T1000 (cell line): ENCODE measurements at regions not wholly inside any gene's neighbourhood (a gene's known extent, or its start where the extent isn't known, plus 50 kb on each side); places are given as distances from the start of the nearest gene placed in this dataset.
"Not testable (repeated sequence)": the region's sequence is repeated elsewhere in the genome, so short reads cannot be mapped to it uniquely, and the experiment has no call there.

ENCODE experiments used
- DNase-seq: peaks from one replicate; lab custom pipeline; 2025; ENCODE audit warnings: mixed read lengths; lab: John Stamatoyannopoulos, UW

DNA sequence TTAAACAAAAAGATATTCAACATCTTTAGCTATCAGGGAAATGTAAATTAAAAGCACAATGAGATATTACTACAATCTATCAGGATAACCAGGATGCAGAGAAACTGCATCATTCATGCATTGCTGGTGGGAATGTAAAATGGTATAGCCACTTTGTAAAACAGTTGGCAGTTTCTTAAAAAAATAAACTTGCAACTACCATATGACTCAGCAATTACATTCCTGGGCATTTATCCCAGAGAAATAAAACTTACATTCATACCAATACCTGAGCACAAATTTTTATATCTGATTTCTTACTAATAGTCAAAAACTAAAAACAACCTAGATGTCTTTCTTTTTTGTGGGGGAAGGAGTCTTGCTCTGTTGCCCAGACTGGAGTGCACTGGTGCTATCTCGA lies 190.3 kb upstream of the TAB2 start:
- no peak for DNase-seq

DNA sequence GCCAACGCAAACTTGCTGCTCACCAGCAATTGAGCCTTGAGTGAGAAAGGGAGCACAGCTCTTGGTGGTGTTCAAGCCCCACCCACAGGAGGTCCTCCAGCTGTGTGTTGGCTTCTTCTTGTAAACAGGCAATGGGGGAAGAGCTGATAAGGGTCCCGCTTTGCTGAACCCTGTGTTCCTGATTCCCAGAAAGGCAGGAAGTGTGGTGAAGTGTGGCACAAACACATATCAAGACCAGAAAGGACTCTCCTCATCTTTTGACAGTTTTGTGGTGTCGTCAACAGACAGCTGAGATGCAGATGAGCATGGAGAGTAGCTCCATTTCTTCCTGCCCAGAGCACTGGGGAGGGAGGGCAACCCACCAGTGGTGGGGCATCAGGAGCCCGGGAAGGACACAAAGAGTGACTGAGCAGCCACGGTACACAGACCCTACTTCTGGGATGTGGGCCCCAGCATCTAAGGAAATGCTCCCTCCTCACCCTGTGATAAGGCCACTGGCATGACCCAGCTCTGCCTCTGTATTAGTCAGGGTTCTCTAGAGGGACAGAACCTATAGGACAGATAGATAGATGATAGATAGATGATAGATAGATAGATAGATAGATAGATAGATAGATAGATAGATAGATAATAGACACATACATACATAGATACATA lies 188.9 kb upstream of the TAB2 start:
- no peak for DNase-seq

DNA sequence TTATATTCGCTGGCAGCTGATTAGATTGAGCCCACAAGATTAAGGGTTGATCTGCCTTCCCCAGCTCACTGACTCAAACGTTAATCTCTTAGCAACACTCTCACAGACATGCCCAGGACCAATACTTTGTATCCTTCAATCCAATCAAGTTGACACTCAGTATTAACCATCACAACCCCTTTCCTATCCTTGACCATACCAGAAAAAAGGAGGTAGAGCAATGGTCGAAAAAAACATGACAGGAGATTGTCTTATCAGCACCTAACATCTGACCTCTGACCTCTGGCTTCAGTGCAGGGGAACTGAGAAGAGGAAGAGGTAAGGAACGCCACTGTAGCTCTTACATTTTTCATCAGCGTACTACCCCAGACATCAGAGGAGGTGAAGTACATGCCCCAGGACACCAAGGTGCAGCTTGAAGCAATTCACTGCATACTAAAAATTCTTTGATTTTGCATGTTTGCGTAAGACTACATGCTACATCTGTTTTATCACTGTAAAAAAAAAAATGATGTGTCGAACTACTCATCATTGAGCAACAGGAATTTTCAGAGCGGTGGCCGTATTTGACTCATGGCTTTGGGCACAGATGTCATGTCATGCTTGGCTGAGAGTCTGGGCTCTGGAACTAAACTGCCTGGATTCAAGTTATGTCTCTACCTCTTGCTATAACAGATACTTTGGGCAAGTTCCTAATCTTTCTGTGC lies 188.0 kb upstream of the TAB2 start:
- peak; percentile 50 for DNase-seq

DNA sequence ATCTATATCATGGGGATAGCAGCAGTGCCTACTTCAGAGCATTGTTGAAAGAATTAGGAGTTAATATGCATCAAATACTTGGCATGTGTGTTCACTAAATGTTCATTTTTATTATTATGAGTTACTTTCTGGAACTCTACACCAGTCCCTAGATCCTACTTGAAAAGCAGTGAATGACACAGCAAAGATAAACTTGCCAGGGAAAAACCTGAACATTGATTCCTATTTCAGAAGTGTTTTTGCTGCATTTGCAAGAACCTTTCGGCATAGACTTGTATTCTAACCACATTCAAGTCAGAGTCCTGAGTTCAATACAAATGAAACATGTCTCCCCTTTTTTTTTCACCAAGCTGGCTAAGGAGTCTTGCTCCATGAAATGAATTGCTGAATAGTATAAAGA lies 187.4 kb upstream of the TAB2 start:
- no peak for DNase-seq

DNA sequence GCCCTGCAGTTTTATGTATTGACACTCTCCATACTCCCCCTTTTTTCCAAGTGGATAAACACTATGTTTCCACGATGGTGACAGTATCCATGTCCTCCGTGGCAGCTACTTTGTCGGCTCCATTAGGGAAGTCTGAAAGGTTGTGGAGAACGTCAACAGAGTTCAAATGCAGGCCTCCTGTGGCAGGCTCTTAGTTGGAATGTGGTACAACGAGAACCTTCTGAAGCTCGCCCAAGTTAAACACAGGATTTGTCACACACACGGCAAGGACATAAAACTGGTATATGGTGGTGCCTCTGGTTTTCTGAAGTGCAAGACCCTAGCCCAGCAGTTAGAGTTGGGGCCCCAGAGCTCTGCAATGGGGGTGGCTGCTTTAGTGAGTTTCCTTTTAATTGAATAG lies 187.0 kb upstream of the TAB2 start:
- no peak for DNase-seq

DNA sequence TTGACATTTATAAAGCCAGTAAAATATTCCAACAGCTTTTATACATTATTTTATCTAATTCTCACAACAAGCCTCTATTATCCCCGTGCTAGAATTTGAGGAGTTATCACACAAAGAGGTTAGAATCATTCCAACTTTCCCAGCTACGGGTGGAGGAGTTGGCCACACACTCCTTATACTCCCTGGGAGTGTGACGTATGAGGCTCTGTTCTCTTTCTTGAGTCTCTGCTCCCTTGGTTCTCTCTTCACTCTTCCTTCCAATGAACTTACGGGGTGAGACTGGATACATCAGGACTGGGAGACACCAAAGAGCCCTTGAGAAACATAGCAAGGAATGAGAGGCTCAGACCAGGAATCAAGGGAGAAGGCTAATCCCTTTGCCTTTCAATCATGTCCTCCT lies 185.6 kb upstream of the TAB2 start:
- DNase-seq = no peak

DNA sequence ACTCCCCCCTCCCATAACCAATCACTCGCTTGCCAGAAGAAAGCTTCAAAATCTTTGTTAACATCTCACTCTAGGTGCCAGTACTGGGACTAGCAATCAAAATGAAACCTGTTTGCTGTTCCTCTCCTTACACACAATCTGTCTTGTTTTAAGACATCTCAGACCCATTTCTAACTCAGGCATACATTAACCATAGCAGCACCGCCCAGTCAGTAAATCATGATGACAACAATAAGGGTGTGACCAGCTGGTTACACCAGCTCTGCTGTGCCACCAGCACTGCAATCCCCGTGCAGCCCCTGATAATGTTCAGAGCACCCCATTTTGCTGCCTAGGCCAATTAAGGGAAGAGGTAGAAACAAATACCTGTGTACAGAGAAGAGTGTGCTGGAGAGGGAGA lies 185.2 kb upstream of the TAB2 start:
- no peak for DNase-seq

DNA sequence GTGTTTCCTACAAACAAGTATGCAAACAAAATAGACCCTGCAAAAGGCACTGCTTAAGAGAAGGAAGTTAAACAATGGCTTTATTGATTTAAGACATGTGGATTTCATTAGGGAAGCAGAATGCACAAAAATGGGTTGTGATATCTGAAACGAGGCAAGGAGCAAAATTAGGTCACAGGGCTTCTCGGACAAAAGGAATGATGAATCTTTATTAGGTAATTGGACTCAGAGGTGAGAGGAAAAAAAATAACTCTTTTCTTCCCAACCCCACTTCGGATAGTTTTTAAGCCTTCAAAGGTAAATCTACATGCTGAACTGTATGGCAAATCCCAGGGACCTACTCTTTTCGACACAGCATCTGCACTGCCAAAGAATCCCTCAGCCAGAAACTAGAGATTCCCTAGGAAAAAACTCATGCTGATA lies 183.0 kb upstream of the TAB2 start:
- no peak for DNase-seq

DNA sequence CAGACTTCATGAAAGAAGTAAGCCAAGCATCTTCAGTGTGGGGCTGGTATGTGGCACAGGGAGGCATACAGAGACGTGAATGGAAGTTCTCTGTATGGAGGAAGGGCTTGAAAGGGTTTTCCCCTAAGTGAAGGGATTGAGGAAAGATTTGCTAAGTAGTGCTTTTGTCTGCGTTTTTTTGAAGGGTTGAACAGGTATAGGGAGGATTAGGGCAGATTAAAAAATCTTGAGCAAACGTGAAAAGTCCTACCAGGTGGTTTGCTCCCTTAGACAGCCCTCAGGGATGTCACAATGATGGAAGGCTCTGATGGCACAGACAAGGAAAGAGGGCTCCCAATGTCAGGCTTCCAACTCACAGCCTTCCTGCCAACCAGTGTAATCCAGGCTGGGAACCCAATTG lies 181.7 kb upstream of the TAB2 start:
- DNase-seq = no peak

DNA sequence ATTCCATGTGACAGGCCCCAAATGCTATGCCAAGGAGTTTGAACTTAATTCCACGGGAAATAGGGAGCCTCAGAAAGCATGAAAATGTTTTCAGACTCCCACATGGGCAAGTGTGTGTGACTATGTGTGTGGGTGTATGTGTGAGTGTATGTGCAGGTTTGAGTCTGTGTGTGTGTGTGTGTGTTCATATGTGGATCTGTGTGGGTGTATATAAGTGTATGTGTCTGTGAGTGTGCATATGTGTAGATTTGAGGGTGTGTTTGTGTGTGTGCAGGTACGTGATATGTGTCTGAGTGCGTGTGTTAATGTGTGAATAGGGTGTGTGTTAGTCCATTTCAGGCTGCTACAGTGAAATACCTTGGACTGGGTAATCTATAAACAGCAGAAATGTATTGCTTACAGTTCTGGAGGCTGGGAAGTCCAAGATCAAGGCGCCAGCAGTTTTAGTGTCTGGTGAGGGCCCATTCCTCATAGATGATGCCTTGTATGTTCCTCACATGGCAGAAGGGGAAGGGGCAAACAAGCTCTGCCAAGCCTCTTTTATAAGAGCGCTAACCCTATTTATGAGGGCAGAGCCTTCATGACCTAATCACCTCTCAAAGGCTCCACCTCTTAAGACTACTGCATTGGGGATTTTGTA lies 181.1 kb upstream of the TAB2 start:
- DNase-seq = no peak

DNA sequence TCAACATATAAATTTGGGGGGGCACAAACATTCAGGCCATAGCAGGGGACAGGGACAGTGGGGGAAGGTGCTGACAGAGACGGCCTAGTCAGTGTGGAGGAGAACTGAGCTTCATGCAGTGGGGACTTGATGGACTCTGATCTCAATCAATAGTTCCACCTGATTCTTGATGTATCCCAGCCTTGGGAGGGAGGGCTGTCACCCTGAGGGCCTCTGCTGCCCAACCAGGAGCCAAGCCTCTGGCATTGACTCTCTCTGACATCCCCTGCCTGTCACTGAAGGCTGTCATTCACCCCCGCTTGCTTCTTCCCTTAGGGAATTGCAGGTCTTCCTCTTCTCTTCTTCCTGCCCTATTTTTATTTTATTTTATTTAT lies 180.6 kb upstream of the TAB2 start:
- DNase-seq = no peak

DNA sequence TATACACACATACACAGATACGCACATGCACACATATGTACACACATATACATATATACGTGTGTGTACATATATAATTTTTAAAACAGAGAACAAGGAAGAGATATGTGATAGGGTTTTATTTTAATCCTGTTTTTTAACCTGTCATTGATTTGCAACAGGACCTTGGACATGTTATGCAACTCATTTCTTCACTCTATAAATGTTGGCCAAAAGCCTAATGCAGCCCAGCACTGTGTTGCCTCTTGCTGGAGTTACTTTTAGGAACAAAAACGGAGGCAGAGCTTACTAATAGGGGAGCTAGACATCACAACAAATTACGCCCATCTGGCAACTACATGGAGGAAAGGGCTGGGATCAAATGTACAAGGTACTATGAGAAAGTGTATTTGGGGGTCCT lies 179.9 kb upstream of the TAB2 start:
- no peak for DNase-seq

DNA sequence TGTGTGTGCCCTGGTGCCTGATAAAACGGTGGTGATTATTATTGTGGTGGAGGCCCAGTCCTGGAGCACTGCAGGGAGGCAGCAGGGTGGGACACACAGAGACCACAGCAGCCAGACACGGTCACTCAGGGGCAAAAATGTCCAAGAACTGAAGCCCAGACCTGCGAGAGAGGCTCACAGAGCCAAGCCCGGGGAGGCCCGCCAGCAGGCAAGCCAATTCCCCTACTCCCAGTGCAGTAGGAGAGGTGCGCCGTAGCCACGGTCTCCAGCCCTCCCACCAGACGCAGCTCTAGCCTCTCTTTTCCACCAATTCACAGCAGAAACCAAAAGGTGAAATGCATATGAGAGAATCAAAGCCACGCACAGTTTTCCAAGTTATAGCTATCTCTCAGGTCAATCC lies 179.4 kb upstream of the TAB2 start:
- DNase-seq = no peak

DNA sequence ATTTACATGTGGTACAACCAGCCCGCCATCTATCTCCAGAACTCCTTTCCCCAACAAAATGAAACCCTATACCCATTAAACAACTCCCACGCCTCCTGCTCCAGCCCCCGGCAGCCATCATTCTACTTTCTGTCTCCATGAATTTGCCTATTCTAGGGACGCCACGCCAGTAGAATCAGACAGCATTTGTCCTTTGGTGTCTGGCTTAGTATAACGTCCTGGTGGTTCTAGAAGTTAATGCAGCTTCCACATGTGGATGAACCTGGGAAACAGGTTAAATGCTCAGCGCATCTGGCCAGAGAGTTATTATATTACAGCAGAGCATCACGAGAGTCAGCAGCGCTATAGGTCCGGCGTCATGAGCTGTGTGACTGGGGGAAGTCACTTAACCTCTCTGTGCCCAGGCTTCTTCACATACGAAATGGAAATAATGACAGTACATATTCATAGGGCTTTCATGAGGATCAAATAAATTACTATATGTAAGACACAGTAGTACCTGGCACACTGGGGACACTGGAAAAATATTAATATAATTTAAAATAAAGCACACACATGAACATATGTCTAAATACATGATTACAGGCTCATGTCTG lies 178.7 kb upstream of the TAB2 start:
- no peak for DNase-seq

DNA sequence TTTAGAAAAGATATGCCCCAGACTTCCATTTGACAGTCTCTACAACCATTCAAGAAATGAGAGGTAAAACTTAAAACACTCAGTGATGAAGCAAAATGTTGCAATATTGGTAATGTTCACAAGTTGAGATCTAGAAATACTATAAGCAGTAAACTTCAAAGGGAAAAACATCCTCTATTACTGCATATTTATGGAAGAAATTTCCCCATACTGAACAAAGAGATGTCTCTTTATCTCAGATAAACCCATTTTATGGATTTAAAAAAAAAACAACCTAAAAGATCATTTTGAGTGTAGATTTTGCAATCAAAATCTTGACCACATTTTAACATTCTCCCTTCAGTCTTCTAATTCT lies 177.8 kb upstream of the TAB2 start:
- DNase-seq = no peak

DNA sequence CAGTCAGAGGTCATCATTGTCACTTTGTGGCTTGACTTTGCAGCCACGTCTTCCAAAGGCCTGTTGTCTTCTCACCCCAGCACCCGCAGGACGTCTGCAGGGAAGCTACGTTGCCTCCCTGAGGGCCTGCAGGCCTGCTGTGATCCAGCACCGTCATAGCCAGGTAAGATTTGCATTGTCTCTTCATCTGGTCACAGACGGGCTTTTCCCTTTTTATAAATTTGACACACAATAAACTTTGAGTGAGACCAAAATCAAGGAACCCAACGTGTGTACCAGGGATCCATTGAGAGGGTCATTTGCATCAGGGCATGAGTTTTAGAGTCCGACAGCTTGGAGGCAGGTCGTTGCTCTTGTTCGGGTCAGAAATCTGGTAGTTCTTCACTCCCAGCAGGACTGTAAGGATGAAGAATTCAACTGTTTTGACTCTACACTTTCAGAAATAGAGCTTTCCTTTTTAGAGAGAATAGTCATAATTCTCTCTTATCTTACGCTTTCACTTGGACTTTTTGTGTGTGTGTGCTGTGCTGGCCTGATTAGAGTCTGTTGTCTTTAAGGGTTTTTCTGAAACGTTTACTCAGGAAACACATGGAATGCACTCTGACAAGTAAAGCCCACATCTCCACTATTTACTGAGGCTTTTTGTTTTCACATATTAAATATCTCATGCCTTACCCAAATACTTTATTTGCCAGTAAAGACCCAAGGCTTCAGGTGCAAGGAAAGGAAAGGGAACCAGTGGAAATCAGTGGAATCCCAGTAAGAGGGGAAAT lies 177.2 kb upstream of the TAB2 start:
- no peak for DNase-seq

DNA sequence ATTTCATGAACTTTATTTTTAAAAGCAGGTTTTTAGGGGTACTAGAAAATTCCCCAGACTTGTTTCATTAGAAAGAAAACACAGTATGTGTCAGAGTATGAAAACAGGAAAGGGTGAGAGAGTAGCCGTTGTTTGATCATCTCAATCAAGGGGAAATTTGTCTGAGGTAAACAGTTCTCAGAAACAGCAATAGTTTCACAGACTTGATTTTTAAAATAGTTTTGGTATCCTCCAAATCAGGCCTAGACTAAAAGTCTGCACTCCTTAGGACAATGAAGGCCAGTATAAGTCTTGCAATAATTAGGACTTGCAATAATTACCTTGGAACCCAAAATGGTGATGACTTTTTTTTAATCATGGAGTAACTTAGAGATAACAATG lies 176.6 kb upstream of the TAB2 start:
- DNase-seq = no peak

DNA sequence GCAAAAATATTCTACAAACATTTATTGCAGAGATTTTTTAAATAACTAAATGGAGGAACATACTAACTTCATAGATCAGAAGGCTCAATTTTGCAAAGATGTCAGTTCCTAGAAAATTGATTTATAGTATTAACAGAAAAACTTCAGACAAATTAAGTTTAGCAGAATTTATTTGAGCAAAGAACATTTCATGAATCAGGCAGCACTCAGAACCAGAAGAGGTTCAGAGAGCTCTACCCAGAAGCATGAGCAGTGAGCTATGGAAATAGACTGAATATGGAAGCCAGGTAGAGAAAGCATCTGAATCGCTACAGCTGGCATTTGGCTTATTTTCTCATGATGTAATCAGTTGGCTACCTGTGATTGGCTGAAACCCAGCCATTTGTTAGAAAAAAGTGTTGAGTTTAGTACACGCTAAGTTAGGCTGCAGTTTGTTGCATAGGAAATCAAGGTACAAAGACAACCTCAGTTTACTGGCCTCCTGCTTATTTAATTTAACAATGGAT lies 174.5 kb upstream of the TAB2 start:
- no peak for DNase-seq

DNA sequence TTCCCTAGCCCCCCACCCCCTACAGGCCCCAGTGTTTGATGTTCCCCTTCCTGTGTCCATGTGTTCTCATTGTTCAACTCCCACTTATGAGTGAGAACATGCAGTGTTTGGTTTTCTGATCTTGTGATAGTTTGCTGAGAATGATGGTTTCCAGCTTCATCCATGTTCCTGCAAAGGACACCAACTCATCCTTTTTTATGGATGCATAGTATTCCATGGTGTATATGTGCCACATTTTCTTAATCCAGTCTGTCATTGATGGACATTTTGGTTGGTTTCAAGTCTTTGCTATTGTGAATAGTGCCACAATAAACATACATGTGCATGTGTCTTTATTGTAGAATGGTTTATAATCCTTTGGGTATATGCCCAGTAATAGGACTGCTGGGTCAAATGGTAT lies 171.7 kb upstream of the TAB2 start:
- not testable (repeated sequence) for DNase-seq

DNA sequence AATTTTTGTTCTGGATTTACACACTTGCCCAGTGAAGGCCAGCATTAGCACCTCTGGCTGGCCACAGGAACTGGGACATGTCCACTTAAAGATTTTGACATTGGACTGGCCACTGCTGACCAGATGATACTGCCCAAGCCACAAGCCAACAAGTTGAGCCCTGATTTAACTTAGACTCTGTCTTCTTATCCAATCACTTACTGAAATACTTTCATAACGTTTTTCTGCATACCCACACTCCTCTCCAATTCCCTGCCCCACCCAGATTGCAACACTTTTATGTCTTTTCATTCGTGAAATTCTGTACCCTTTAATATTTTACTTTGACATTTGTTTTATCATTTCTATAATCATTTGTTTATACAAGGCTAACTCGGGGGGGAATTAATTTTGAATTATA lies 170.3 kb upstream of the TAB2 start:
- no peak for DNase-seq

DNA sequence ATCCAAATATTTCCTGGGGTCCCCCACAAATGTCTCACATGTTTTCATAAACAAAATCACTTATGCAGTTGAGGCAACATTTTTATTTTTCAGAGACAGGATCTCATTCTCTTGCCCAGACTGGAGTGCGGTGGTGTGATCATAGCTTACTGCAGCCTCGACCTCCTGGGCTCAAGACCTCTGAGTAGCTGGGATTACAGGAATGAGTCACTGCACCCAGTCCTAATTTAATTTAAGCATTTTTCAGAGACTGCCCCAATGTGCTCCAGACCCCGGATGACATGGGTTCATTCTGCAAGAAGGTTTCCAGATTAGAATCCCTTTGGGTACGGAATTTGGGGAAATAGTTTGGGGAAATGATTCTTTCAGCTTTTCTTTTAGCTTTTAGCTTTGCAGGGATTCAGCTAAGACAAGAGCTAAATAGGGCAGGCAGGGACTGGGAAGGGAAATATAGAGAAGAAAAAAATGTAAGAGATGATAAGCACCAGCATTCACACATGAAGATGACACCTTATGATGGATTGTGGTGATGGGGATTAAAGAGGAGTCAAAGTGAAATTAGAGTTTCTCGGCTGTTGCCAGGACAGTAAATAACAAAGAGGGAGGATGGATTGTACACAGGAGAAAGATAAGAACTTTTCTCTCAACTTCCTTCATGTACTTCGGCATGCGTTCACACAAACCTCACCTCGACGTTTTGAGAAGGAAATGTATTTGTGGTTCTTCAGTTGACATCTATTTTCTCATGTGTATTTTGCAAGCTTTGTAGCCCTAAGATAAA lies 169.4 kb upstream of the TAB2 start:
- no peak for DNase-seq

DNA sequence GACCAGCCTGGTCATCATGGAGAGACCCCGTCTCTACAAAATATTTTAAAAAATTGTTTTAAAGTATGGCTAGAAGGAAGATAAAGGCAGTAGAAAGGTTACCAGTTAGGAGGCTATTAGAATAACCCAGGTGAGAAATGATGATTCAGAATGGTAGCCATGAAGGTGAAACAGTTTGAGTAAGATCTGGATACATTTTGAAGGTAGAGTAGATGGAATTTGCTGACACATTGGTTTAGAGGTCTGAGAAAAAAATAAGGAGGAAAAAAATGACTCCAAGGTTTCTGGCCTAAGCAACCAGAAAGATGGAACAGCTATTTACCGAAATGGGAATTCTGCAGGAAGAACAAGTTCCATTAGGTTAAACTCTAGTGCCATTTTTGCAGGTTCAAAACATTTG lies 167.9 kb upstream of the TAB2 start:
- no peak for DNase-seq
